ENCODE measurements at regions not wholly inside any gene's neighbourhood (a gene's known extent, or its start where the extent isn't known, plus 50 kb on each side); places are given as distances from the start of the nearest gene placed in this dataset.

DNA sequence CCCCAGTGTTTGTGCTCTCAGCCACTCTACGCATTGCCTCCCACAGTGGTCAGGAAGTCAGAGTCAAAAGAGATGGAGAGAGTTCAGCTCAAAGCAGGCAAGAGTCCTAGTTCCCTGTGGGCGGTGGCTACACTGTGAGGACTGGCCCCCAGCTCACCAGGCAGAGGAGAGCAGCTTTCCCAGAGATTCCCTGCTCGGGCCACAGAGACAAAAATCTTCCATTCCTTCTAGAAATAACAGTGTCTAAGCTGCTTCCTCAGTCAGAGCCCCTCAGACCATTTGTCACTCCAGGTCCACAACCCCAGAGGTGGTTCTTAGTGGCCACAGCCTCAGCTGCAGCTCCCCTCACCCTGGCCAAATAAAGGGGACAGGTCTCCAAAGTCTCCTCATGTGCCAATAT, 263.0 kb upstream of the RPL38 start:
- Histone ChIP-seq H3K4me3 (no peak overlapping the region), H3K36me3 (ENCODE audit: insufficient read depth, low read length) (no peaks in the 10 kb centered on the region), H3K9ac (ENCODE audit: insufficient read length) (no peak overlapping the region), H3K27ac (no peak overlapping the region), H3K9me3 (ENCODE audit: low read depth, low read length) (no peaks in the 10 kb centered on the region)
- TF ChIP-seq FOXP2 (optimal IDR thresholded peaks at IDR 0.05; ENCODE audit: control extremely low read depth, extremely low read length, insufficient read depth) (no peak), POLR2AphosphoS5 (IDR thresholded peaks at IDR 0.05; ENCODE audit: borderline replicate concordance, low read depth, low read length) (no peak), EZH2 (IDR thresholded peaks at IDR 0.05) (no peak)
- DNase-seq (ENCODE audit: low read depth, low spot score): no peak

DNA sequence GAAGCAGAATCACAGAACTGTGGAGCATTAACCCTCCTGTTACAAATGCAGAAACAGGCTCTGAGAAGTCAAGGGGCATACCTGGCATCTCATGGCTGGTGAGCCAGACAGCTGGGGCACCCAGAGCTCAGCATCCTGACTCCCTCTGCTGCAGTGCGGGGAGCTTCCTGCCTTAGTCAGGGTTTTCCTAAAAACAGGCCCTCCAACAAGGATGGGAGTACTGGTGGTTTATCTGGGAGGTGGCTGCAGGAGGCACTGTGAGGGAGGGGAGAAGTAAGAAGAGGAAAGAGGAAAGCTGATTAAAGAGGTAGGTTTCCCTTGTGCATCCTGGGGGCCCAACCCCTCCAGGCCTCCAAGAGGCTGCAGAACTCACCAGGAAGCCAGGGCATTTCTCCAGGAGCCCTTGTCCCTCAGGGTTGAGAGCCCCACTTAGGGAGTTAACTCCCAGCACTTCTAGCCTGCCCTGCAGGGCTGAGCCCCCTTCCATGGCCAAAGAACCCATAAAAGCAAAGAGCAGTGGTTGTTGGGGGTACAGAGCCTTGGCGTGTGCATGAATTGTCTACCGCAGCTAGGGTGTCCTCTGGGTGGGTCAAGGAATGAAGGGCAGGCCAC, 261.5 kb upstream of the RPL38 start:
- no peak overlapping the region for H3K4me3 ChIP-seq

DNA sequence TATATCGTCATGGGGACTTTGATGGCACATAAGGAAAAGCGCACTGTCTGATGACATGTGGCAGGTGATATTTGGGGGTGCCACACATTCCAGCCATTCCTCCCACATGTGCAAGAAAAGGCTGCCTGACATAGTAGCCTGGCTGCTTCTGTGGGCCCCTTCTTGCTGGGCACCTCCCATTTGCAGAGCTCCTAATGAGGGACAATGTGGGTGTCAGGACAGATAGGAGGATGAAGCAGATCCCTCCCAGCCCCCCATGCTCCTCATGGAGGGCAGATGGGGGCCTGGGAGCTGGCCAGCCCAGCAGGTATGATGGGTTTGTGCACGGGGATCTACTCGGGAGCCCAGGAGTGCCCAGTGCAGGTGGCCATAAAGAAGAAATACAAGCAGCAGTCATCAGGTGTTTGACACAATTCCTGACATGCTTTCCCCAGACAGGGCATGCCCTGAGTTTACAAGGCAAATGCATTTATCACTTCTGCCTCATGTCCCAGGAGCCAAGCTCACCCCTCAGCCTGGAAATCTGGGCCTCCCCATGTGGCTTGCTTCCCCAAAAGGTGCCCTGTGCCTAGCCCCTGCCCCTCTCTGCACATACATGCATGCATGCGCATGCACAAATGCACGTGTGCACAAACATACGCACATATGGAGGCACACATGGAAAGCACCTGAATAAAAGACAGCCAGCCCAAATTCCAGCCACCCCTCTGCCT, 260.6 kb upstream of the RPL38 start:
- Histone ChIP-seq H3K27ac (no peak overlapping the region), H3K36me3 (ENCODE audit: insufficient read depth, low read length) (no peaks in the 10 kb centered on the region), H3K4me3 (no peak overlapping the region), H3K9me3 (ENCODE audit: low read depth, low read length) (no peaks in the 10 kb centered on the region), H3K9ac (ENCODE audit: insufficient read length) (no peak overlapping the region)
- TF ChIP-seq EZH2 (IDR thresholded peaks at IDR 0.05) (no peak), FOXP2 (optimal IDR thresholded peaks at IDR 0.05; ENCODE audit: control extremely low read depth, extremely low read length, insufficient read depth) (no peak), POLR2AphosphoS5 (IDR thresholded peaks at IDR 0.05; ENCODE audit: borderline replicate concordance, low read depth, low read length) (no peak)
- DNase-seq (ENCODE audit: low read depth, low spot score): no peak

More for the DNA sequence above, 261.5 kb upstream of the RPL38 start:
- Histone ChIP-seq H3K27ac (no peak overlapping the region), H3K9ac (ENCODE audit: insufficient read length) (no peak overlapping the region), H3K36me3 (ENCODE audit: insufficient read depth, low read length) (no peaks in the 10 kb centered on the region), H3K9me3 (ENCODE audit: low read depth, low read length) (no peaks in the 10 kb centered on the region)
- no peak for DNase-seq (ENCODE audit: low read depth, low spot score)
- no peak for TF ChIP-seq EZH2 (IDR thresholded peaks at IDR 0.05)
- no peak for TF ChIP-seq FOXP2 (optimal IDR thresholded peaks at IDR 0.05; ENCODE audit: control extremely low read depth, extremely low read length, insufficient read depth)
- no peak for TF ChIP-seq POLR2AphosphoS5 (IDR thresholded peaks at IDR 0.05; ENCODE audit: borderline replicate concordance, low read depth, low read length)

DNA sequence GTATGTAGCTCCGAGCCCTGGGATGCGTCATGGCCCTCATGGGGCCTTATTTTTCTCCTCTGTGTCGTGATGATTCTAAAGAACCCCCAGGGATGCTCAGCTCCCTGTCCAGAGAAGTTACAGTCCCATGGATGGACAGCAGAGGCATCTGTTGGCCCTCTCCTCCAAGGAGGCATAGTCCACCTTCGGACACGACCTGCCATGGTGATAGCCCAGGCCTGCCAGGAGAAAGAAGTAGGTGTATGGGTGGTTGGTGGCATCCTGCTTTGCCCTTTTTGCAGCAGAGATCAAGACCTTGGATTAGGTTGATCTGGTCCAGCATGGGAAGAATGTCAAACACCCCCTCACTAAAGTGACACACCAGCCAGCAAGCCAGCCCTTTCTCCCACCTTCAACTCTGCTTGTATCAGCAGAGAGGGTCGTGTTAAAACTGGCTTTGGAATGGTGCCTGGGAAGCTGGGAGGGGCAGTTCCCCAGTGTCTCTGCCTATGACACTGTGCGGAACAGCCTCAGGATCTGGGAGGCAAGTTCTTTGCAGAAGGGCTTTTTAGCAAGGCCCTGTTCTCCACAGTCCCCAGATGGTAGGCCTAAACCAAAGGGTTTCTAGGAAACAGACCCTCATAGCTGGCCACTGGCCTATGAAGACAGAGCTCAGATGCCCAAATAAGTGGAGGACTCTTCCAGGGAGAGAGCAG, 259.9 kb upstream of the RPL38 start:
- no peaks in the 10 kb centered on the region for H3K9me3 ChIP-seq (ENCODE audit: low read depth, low read length)
- no peaks in the 10 kb centered on the region for H3K36me3 ChIP-seq (ENCODE audit: insufficient read depth, low read length)
- no peak overlapping the region for H3K4me3 ChIP-seq
- no peak overlapping the region for H3K27ac ChIP-seq
- DNase-seq (ENCODE audit: low read depth, low spot score): no peak
- TF ChIP-seq EZH2 (IDR thresholded peaks at IDR 0.05): no peak
- TF ChIP-seq FOXP2 (optimal IDR thresholded peaks at IDR 0.05; ENCODE audit: control extremely low read depth, extremely low read length, insufficient read depth): no peak
- no peak for TF ChIP-seq POLR2AphosphoS5 (IDR thresholded peaks at IDR 0.05; ENCODE audit: borderline replicate concordance, low read depth, low read length)
- H3K9ac ChIP-seq (ENCODE audit: insufficient read length): no peak overlapping the region

DNA sequence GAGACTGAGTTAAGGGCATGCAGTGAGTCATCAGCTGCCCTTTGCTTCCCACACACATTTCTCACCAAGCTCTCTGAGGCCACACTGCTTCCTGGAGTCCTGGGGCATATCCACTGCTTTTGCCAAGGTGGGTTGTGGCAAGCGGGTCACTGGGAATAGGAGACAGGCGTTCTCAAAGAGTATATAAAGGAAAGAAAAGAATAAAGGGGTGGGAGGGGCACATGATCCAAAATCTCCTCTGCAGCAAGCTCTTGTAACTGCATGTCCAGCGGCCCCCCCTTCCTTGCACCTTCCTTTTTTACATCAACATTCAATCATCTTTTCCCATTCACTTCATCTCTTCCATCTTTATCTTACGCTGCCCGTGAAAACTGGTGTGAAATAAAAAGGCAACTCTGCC, 259.1 kb upstream of the RPL38 start:
- H3K4me3 ChIP-seq: no peak overlapping the region
- no peaks in the 10 kb centered on the region for H3K36me3 ChIP-seq (ENCODE audit: insufficient read depth, low read length)
- H3K9ac ChIP-seq (ENCODE audit: insufficient read length): no peak overlapping the region
- TF ChIP-seq FOXP2 (optimal IDR thresholded peaks at IDR 0.05; ENCODE audit: control extremely low read depth, extremely low read length, insufficient read depth): no peak
- TF ChIP-seq POLR2AphosphoS5 (IDR thresholded peaks at IDR 0.05; ENCODE audit: borderline replicate concordance, low read depth, low read length): no peak
- no peak for TF ChIP-seq EZH2 (IDR thresholded peaks at IDR 0.05)
- H3K27ac ChIP-seq: no peak overlapping the region
- no peaks in the 10 kb centered on the region for H3K9me3 ChIP-seq (ENCODE audit: low read depth, low read length)
- no peak for DNase-seq (ENCODE audit: low read depth, low spot score)

DNA sequence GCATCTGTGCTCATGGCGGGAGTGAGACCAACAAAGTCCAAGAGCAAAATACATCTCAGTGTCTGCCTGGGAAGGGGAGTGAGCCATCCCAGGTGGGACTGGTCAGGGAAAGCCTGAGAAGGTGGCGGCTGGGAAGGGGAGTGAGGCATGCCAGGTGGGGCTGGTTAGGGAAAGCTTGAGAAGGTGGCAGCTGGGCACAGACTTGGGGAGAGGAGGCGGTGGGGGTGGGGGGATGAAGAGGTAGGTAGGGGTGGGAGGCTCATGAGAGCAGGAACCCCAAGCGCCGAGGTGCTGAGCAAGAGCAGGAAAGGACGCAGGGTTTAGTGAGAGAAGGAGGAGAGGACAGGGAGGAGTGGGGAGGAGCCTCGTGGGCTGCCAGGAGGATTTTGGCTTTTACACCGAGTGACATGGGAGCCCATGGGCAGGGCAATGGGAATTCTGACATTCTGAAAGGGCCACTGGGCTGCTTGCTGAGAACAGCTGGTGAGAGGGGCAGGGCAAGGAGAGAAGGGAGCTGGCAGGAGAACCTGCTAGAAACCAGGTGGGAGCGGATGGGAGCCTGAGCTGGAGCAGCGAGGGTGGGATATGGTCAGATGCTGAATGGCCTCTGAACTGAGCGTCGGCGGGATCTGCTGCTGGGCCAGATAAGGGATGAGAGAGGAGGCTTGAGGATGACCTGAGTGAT, 256.1 kb upstream of the RPL38 start:
- H3K4me3 ChIP-seq: no peak overlapping the region
- no peak overlapping the region for H3K27ac ChIP-seq
- no peak overlapping the region for H3K9ac ChIP-seq (ENCODE audit: insufficient read length)
- no peak for DNase-seq (ENCODE audit: low read depth, low spot score)
- TF ChIP-seq POLR2AphosphoS5 (IDR thresholded peaks at IDR 0.05; ENCODE audit: borderline replicate concordance, low read depth, low read length): no peak
- TF ChIP-seq EZH2 (IDR thresholded peaks at IDR 0.05): no peak
- no peak for TF ChIP-seq FOXP2 (optimal IDR thresholded peaks at IDR 0.05; ENCODE audit: control extremely low read depth, extremely low read length, insufficient read depth)
- no peaks in the 10 kb centered on the region for H3K9me3 ChIP-seq (ENCODE audit: low read depth, low read length)
- H3K36me3 ChIP-seq (ENCODE audit: insufficient read depth, low read length): no peaks in the 10 kb centered on the region

DNA sequence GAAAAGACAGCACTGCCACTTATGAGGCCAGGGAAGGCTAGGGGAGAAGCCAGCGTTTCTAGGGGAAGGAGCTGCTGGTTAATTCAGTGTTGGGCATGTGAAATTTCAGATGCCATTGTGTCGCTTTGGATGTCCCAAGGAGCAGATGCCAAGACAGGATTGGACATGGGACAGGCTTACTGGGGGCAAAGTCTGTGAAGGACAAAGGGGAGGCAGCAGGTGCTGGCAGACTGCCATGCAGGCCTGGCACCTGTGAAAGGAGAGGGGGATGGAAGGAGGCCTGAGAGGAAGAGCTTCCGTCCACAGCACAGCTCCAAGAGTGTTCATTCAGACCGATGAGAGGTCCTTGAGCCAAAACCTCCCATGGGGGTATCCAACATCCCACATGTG, 255.5 kb upstream of the RPL38 start:
- TF ChIP-seq FOXP2 (optimal IDR thresholded peaks at IDR 0.05; ENCODE audit: control extremely low read depth, extremely low read length, insufficient read depth) (no peak), EZH2 (IDR thresholded peaks at IDR 0.05) (no peak), POLR2AphosphoS5 (IDR thresholded peaks at IDR 0.05; ENCODE audit: borderline replicate concordance, low read depth, low read length) (no peak)
- Histone ChIP-seq H3K9ac (ENCODE audit: insufficient read length) (no peak overlapping the region), H3K9me3 (ENCODE audit: low read depth, low read length) (no peaks in the 10 kb centered on the region), H3K27ac (no peak overlapping the region), H3K4me3 (no peak overlapping the region), H3K36me3 (ENCODE audit: insufficient read depth, low read length) (no peaks in the 10 kb centered on the region)
- no peak for DNase-seq (ENCODE audit: low read depth, low spot score)

All from SK-N-MC (cell line).